Left forelimb (tissue), 1 donor: ENCODE measurements at regions not wholly inside any gene's neighbourhood (a gene's known extent, or its start where the extent isn't known, plus 50 kb on each side); places are given as distances from the start of the nearest gene placed in this dataset.

Experiments used
- DNase-seq: peaks from one replicate; pipeline ENCODE4 v3.0.0-alpha.2; 2018; ENCODE audit warnings: low spot score

- no peak for DNase-seq
These were observed 458.8 kb upstream of the NRXN1 start for GRCh38 chr2:51490576-51491234.

GRCh38 chr2:51484605-51485004 is 452.7 kb upstream of the NRXN1 start:
- DNase-seq = no peak

DNA sequence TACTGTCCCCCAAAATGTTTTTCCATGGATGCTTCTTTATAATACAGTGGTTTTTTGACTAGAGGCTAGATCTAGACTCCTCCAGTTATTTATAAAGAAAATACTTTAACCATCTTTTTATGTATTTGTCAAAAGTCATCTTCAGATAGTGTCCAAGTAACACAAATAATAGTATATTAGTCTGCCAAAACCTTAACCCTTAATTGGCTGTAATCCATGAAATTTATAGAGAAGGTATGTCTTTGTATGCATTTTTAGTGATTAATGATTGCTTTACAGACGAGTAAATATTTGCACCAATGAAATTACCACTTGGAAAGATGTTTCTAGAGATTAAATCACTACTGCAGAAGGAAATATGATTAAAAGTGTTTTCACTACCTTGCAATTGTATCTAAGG is 451.8 kb upstream of the NRXN1 start:
- DNase-seq = no peak

DNA sequence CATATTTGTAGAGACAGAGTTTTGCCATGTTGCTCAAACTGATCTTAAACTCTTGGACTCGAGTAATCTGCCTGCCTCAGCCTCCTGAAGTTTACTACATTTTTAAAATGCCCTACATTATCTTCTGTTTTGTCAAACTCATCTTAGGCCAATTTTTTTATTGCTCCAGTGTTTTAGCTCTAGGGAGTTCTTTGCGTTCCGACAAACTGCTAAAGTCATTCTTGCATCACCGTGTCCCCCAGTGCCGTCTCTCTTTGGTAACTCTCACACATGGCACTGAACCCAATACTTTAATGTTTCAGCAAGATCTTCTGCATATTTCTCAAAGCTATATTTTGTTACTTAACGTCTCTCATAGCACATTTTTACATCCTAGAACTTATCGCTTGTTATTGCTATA is 440.9 kb upstream of the NRXN1 start:
- no peak for DNase-seq

DNA sequence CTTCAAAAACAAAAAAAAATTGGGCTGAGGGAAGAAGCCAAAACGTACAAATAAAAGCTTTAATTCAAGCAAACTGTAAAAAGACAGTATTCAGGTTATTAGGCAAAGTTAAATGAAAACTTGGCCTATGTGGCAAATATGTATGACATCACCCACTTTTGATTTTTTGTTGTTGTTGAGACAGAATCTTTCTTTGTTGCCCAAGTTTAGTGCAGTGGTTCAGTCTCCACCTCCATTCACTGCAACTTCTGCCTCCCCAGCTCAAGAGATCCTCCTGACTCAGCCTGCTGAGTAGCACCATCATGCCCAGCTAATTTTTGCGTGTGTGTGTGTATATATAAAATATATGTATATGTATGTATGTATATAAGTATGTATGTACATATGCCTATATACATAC is 440.4 kb upstream of the NRXN1 start:
- no peak for DNase-seq

- DNase-seq = no peak
These were observed 437.2 kb upstream of the NRXN1 start for GRCh38 chr2:51469102-51469501.

DNA sequence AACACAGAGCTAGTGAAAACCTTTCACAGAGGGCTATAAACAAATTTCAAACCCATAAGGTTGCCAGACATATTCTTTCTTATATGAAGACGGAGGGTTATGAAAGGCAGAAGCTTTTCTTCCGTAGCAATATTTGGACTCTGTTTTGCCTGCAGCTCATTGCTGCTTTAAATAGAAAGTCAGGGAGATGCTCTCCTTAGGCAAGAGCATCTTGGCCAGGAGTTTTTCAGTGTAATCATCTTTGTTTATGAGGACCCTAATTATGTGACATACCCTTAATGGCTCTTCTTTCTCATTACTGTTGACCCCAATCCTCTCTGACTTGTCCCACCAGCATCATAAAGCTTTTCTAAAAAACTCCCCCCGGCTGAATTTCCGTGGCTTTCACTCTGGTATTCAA is 433.4 kb upstream of the NRXN1 start:
- no peak for DNase-seq

DNA sequence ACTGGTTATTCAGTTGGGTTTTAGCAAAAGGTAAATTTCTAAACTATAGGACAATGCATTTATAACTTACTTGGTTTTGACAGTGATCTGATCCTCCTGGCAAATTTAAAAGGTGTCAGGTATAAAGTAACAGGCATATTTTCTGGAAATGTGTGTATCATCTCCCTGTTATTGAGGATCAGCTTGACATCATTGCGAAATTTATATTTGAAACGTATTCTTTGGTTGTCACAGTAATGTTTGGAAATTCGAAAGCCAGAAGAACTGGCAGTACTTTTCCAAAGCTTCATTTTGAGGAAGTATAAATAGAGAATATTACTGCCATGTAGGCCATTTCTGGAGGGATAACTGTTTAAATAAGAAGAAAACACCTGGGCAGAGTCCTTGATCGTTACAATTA is 422.2 kb upstream of the NRXN1 start:
- no peak for DNase-seq

GRCh38 chr2:51448911-51449310 is 417.0 kb upstream of the NRXN1 start:
- DNase-seq = no peak

DNA sequence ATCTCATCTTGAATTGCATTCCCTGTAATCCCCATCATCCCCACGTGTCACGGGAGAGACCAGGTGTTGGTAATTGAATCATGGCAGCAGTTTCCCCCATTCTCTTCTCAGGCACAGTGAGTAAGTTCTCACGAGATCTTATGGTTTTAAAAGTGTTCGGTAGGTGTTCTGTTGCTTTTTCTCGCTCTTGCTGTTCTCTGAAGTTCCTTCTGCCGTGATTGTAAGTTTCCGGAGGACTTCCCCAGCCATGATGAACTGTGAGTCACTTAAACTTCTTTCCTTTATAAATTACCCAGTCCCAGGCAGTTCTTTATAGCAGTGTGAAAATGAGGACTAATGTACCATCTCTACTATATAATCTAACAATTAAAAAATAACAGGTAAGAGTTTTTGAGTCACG is 409.9 kb upstream of the NRXN1 start:
- DNase-seq = no peak

DNA sequence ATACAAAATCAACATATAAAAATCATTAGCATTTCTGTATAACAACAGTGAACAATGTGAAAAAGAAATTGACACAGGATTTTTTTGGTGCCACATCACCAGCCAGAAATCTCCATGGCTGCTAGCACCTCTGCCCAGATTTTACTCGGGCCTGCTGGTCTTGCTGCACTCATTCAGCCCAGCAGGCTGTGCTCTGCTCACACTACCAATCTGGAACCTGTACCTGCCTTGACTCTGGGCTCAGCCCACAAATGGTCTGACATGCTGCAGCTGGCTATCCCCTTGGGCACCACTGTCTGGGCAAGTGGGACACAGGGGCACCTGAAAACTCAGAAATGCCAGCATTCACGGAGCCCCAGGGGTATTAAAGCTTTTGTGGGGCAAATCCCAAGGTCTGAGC is 392.5 kb upstream of the NRXN1 start:
- no peak for DNase-seq

GRCh38 chr2:51420511-51420910 is 388.6 kb upstream of the NRXN1 start:
- no peak for DNase-seq

DNA sequence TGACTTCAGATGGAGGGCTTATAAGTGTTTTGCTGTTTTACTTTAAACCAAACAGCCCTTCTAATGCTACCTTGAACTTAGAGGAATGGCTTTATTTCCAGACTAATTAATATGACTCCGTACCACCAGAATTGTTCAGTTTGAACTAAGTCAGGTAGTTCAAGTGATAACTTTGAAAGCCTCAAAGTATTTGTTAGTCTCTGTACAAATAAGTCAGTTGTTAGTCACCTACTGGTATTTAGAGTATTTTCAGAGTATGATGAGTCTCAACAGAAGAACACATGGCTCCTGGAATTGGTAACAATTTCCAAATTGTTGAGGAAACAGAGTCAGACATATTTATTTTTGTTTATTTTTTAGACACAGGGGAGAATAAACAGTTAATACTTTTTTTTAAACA is 381.8 kb upstream of the NRXN1 start:
- no peak for DNase-seq

GRCh38 chr2:51410331-51410730 is 378.4 kb upstream of the NRXN1 start:
- DNase-seq = no peak

- DNase-seq = no peak
These were observed 378.0 kb upstream of the NRXN1 start for GRCh38 chr2:51409920-51410319.

DNA sequence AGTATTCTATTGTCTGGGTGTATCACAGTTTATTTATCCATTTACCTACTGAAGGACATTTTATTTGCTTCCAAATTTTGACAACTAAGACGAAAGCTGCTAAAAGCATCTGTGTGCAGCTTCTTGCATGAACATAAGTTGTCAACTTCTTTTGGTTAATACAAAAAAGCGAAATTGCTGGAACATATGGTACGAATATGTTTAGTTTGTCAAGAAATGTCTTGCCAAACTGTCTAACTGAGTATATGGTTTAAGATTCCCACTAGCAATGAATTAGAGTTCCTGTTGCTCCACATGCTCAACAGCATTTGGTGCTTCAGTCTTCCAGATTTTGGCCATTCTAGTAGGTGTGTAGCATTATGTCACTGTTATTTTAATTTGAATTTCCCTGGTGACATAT is 372.3 kb upstream of the NRXN1 start:
- DNase-seq = no peak

- DNase-seq = no peak
These were observed 369.6 kb upstream of the NRXN1 start for GRCh38 chr2:51401546-51401945.

DNA sequence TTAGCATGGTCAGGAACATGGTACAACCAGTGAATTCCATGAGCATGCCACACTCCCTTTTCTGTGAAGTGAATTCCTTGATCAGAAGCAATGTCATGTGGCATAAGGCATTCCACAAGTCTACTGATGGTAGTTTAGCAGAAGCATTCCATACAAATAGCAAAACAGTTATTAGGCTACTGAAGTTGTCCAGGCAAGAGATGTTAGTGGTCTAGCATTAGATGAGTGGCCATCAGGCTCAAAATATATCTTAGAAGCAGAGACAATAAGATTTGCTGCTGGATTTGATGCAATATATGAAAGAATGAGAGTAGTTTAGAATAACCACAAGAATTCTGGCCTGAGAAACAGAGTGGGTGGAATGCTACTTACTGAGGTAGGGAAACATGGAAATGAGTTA is 355.3 kb upstream of the NRXN1 start:
- no peak for DNase-seq

DNA sequence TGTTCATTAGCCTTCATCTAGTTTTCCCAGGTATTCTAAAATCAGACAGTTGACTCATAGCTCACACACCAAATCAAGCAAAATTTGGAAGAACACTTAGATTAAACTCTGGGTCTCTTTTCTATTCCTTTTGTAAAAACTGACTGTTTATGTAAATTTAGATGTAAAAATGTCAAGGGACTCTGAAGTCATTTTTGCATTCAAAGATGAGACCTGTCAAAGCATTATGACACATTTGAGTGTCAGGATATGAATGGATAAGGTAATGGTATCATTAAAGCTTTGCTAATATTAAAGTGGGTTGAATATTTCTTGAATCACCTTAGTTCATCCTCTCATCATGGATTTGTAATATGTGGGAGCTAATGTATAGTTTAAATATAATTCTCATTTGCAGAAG is 348.1 kb upstream of the NRXN1 start:
- DNase-seq = no peak

DNA sequence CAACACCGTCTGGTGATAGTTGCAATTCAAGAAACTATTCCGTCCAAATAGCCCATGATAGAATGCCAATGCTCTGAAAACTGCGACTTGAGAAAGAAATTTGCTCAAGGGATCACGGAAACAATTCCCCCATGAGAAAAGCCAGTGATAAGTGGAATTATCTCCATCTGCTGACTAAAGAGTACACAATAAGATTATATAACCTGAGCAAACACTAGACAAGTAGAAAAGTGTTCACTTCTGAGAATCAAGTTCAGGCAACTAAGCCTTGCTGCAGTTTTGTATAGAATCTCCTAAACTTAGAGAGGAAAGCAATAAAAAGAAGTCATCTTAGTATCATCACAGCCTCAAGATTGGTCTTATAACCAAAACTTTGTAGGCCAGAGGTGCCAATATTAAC is 336.3 kb upstream of the NRXN1 start:
- no peak for DNase-seq

GRCh38 chr2:51350100-51350499 is 318.2 kb upstream of the NRXN1 start:
- DNase-seq = no peak

- no peak for DNase-seq
These were observed 313.0 kb upstream of the NRXN1 start for GRCh38 chr2:51344886-51345285.

- DNase-seq = no peak
These were observed 303.4 kb upstream of the NRXN1 start for GRCh38 chr2:51335087-51336058.

- no peak for DNase-seq
These were observed 297.6 kb upstream of the NRXN1 start for GRCh38 chr2:51329512-51329911.
